ENCODE measurements at regions not wholly inside any gene's neighbourhood (a gene's known extent, or its start where the extent isn't known, plus 50 kb on each side); places are given as distances from the start of the nearest gene placed in this dataset.

DNA sequence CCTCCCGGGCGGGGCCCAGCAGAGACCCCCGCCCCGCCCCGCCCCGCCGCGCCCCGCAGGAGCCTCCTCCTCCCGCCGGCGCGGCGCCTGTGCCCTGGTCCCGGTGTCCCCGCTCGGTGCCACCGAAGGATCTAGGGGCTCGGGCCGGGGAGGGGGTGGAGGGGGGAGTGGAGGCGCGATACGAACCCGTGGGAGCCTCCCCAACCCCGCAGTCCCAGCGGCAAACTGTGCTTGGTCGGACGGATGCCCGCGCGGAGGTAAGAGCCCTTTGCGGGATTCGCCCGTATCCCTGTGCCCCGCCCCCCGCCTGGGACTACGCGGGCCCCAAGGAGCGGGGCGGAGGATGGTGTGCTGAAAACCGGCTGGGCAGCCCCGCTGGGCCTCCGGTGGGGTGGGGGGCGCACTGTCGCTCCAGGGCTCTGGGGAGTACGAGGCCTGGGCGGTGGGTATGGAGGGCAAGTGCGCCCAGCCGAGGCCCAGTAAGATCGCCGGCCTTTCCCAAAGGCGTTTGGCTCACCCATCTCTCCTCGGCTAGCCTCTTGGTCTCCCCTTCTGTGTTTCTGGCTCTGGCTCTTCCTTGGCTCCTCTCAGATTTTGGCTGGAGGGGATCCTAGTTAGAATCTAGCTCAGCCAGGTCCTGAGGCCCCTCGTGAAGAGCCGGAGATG is 65.6 kb upstream of the POLG start:
- DNase-seq (ENCODE audit: low spot score), result no peak
- no peak for ATAC-seq

DNA sequence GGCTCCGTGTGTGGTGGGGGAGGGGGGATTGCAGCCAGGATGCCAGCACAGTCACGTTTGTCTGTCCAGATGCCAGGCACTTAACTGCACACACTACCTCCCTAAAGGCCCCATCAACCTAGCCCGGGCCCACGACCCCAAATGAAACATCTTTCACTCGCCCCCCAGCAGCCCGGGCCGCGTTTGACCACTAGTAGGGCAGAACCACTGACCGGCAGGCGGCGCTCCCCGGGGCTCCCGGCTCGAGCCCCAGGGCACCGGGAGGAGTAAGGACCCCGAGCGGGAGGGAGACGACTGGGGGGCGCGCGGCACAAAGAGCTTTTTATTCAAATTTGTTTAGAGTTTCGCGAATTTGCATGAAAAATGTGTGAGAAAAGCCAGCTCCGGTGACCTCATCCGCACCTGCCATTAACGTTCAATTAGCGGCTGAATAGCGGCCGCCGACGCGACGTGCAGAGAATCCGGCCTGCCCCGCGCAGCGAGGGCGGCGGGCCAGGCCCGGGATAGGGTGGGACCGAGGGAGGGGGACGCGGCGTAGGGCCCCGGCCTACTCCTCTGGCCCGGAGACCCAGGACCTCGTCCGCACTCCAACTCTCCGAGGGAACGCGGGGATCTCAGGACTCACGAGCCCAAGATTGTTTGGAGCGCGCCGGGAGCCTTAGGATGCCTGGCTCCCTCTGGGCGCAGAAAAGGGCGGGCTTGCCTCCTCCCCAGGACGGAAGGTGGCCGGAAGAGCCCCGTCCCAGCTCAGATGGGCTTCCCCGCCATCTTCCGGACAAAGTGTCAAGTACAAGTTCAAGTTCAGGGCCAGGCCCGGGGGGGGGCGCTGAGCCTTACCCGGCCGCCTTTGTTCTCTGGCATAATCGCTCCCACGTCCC is 64.9 kb upstream of the POLG start:
- no peak for DNase-seq (ENCODE audit: low spot score)
- peak; percentile 29 for ATAC-seq

DNA sequence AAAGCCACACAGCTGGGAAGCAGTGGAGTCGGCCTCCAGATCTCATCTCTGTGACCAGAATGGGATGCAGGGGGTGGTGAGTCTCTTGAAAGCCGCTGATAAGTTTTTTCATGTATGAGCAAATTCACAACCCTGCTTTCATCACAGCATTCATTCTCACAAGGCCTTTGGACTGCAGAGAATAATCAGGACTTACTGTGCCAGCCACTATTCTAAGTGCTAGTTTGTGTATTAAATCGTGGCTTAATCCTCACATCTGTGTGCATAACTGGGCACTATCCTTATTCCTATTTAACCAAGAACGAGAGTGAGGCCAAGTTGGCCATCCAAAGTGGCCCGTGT is 64.2 kb upstream of the POLG start:
- DNase-seq (ENCODE audit: low spot score), result no peak
- no peak for ATAC-seq

DNA sequence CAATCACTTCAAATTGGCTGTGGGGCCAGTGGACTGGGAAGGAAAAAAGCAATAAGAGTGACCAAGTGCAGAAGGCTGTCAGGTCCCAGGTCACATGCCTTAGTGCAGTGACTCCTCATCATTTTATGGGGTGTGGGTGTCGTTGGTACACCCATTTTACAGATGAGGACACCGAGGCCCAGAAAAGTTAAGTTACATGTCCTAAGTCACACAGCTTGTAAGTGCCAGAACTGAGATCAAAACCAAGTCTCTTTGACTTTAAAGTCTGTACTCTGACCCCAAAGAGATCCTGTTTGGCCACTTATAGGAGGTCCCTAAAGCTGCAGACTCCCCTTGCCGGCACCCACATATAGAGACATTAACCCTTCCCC is 63.0 kb upstream of the POLG start:
- no peak for DNase-seq (ENCODE audit: low spot score)
- no peak for ATAC-seq

DNA sequence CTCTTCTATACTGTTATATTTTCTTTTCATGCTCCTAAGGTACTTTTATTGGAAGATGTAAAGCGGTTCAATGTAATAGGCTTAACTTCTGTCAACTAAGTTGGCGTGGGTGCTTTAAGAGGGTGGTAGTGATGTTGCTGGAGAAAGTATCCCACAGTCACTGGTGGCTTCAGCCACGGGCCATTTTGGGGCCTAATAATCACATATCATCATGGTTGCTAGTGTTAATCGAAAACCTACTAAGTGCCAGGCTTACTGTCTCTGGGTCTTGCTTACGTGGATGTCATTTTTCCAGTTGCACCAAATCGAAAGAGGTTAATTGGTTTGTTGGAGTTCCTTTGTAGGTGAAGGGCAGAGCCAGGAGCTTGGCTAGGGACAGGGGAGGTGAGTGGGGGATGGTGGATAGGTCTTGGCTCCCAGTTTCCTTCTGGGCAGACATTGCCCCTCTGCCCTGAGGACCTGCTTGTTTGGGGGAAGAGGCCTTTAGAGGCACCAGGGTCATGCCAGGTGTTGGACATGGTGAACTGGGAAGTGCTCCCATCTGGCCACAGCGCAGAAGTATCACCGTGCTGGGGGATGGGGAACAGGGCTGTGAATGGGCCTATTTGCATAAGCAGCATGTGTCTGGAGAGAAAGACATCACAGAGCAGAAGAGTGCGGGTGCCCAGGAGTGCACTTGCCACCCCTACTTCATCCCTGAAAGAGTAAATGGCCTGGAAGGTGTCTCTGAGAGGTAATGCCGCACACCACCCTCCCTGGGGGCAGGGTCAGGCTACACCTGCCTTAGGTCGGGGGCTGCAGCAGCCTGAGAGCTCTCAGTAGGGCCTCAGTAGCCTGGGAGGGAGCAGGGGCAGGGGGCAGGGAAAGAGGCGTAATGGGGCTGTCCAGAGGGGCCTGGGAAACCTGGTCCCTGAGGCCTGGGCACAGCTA is 62.4 kb upstream of the POLG start:
- DNase-seq (ENCODE audit: low spot score) (no peak), ATAC-seq (no peak)

DNA sequence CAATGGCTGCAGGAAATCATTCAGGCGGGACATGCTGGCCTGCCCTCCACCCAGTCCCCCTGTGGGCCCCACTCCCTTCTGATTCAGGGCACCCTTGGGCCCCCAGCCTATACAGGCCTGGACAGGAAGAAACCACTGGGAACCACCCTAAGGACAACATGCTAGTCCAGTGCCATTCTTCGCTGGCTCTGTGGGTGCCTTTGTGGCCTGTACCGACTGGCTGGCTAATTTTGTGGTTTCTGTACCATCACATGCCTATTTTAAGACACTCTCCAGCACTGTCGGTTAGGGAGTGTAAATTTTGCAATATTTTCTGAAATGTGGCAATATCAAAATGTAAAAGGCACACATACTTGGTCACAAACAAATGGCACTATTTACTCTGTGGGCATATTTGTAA is 61.4 kb upstream of the POLG start:
- DNase-seq (ENCODE audit: low spot score) (no peak), ATAC-seq (no peak)

DNA sequence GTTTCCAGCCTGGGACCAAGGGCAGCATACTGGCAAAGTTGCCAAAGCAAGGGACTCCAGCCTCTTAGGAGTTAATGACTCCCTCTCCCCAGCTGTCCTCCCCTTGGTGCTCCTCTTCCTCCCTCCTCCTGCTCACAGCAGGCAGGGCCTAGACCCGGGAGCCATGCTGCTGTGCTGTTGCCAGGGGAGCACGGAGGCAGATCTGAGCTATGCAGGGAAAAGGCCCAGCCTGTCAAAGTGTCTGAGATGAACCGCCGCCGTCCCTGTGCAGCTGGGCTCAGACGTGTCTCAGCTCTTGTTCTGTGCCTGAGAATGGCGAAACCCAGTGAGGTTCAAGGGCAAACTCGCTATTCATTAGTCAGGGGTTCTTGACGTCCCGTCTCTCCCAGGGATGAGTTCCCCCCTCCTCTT is 60.8 kb upstream of the POLG start:
- DNase-seq (ENCODE audit: low spot score) (no peak), ATAC-seq (no peak)

DNA sequence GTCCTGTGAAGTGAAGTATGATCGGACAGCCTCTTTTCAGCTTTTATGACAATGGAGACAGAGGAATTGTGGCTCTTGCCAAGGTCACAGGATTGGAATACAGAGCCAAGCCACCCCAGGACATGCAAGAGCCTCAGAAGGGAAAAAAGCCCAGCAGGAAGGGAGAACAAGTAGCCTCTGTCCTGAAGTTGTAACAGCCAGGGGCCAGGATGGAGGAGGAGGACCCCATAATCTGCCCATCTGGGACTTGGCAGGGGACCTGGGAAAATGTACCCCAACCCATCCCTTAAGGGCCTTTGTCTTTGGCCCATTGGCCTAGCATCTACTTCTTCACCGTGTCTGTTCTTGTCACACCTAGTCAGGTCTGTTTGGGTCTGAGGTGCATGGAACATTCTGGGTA is 60.4 kb upstream of the POLG start:
- ATAC-seq (no peak), DNase-seq (ENCODE audit: low spot score) (no peak)

DNA sequence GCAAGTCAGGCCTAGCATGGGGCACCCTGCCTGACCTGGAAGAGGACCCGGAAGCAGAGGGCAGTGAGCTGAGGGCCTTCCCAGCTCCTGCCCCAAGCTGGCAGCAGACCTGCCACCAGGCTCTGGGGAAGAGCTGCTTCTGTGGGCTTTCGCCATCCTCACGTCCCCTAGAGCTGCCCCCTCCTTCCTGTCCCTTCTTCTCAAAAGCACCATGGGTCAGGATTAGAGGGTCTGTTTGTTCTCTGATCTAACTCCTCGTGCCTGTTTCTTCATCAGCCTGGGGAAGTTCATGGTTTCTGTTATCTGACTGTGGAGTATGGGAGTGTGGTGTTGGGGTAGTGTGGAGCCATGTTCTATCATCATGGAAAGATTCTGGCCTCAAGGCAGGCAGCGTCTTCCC is 58.4 kb upstream of the POLG start:
- DNase-seq (ENCODE audit: low spot score) (no peak), ATAC-seq (no peak)

DNA sequence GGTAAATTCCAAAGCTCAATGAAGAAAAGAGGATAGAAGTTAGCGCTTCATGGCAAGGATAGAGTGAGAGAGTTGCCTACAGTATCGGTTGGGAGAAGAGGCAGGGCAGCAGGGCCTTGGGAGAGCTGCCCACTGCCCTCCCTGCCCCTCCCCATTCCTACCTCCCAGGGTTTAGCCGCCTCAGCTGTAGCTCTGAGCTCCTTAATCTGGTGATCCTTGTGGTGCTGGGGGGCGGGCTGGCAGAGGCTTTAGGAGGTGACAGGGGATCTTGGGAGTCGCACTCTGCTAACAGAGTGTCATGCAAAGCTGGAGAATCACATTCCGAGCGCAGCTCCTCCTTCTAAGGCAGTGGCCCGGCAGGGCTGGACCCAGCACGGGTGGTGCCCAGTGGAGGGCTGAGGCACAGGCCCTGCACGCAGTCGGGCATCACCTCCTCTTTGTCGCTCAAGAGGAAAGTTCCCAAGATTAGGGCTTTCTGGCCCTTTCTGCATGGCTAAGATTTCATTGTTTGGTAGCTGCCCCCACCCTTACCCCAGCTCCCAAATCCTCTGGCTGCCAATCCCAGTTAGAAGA is 57.1 kb upstream of the POLG start:
- DNase-seq (ENCODE audit: low spot score) (no peak), ATAC-seq (no peak)

DNA sequence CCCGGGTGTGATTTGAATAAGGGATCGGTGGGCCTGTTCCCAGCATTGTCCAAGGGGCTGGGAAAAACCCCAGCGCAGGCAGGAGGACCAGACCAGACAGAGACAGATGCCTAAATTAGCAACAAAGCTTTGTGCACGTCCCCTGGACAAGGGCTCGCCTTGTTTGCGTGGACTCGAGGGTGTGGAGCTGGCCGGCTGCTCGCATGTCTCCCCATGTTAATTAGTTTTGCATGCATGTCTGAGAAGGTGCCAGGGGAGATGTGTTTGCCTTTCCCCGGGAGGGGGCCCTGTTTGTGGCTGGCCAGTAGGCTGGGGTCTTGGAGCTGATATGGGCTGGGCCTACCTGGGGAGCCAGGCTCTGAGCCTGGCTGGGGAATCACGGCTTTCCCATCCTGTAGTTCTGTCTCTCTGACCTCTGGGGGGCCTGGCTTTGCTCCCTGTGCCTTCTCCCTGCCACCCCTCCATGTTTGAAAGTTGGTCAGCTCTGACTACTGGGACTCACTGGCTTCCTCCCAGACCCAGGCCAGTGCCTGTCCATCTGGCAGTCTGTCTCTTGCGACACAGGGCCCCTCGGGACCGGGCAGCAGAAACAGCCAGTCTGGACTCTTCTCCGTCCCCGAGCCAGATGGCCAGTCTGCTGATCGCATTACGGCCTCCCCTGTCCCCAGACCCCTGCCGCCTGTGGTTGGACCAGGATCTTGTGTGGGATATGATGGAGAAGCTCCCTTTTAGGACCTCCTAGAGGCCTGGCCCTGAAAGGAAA is 55.4 kb upstream of the POLG start:
- no peak for ATAC-seq

DNA sequence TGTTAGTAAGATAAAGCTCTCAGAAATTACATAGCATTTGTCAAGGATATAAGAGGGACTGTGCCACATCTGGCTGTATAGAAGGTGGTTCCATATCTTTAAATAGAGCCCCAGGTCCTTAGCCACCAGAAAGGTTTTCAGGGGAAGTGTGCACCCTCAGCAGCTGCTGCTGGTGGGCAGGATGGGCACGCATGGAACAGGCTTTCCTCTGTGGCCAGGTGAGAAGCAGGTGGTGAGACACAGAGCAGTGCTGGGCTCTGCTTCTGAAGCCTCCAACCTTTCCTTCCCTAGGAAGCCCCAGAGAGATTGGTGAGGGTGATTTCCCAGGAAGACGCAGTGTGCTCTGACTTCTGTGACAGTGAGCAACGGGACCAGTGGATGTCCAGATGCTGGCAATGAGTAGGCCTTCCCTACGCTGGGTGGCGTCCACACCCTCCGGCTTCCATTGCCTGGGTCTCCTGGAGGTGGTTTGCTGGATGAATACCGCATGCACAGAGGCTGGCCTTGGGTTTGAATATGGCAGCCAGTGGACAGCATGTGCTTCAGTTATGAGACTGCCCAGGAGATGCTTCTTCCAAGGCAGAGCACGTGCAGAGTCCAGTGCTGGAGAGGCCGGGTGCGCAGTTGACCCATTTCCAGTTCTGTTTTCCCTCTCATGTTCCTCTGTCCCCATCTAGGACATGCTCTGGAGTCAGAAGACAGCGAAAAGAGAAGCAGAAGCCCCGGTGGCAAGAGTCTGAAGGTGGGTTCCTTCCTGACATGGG is 52.7 kb upstream of the POLG start:
- DNase-seq (ENCODE audit: low spot score) (no peak), ATAC-seq (no peak)

More for the DNA sequence above, 55.4 kb upstream of the POLG start:
- no peak for DNase-seq (ENCODE audit: low spot score)

DNA sequence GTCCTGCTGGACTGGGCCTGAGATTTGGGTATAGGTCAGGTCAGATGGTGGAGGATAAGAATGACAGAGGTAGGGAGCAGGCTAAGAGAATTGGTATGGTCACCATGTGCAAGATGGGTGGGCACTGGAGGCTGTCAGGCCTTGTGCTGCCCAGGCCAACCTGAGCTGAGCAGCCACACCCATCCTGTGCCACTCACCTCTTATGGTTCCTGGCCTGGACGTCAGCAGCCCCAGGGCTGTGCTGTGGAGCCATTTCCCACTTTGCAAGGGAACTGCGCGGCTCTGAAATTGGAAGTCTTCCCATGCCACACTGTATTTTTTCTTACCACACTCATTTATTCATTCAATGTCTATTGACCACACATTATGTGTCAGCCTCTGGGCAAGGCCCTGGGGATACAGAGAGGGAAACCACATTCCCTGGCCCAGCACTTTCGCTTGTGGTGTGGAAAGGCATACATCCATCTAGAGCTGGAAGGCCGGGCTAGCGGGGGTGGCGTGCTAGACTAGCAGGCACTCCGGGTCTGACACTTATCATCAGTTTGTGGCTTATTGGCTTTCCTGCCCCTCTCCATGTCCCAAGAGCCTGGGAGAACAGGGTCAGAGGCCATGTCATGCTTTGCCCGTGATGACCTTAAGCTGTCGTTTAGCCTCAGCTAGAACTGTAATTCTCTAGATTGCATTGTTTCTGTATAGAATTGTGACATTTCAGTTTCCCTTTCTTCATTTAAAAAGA is 51.1 kb upstream of the POLG start:
- ATAC-seq, result no peak
- DNase-seq (ENCODE audit: low spot score), result no peak
